ENCODE measurements at regions not wholly inside any gene's neighbourhood (a gene's known extent, or its start where the extent isn't known, plus 50 kb on each side); places are given as distances from the start of the nearest gene placed in this dataset.
"Not testable (repeated sequence)": the region's sequence is repeated elsewhere in the genome, so short reads cannot be mapped to it uniquely, and the experiment has no call there.

DNA sequence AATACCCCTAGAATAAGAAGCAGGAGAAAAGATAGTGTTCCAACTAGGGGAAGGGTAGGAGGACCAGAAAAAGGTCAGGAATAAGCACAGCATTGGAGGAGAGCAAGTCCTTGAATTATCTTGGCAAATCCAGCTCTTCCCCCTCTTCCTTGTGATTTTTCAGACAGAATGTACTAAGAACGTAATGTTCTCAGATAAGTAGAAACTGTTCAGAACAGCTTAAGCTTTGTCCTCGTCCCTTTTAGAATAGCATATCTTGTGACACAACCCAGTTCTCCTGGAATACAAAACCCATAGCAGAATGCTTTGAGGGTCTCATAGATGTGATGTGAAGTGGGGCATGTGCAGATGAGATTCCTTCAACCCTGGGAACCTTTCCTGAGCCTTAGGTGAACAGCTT, 97.4 kb downstream of the EMB start:
- DNase-seq (ENCODE audit: low spot score), result no peak

DNA sequence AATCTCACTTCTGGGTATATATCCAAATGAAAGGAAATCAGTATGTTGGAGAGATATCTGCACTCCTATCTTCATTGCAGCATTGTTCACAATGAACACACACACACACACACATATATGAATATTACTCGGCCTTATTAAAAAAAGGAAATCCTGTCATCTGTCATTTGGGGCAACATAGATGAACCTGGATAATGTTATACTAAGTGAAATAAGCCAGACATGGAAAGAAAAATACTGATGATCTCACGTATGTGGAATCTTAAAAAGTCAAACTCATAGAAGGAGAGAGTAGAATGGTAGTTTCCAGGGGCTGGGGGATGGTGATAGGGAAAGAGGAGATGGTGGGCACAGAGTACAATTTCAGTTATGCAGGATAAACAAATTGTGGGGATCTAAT, 100.3 kb downstream of the EMB start:
- DNase-seq (ENCODE audit: low spot score), result no peak

DNA sequence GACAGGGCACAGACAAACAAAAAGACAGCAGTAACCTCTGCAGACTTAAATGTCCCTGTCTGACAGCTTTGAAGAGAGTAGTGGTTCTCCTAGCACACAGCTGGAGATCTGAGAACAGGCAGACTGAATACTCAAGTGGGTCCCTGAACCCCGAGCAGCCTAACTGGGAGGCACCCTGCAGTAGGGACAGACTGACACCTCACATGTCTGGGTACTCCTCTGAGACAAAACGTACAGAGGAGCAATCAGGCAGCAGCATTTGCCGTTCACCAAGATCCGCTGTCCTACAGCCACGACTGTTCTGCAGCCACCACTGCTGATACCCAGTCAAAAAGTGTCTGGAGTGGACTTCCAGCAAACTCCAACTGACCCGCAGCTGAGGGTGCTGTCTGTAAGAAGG, 110.5 kb downstream of the EMB start:
- DNase-seq (ENCODE audit: low spot score), result not testable (repeated sequence)

DNA sequence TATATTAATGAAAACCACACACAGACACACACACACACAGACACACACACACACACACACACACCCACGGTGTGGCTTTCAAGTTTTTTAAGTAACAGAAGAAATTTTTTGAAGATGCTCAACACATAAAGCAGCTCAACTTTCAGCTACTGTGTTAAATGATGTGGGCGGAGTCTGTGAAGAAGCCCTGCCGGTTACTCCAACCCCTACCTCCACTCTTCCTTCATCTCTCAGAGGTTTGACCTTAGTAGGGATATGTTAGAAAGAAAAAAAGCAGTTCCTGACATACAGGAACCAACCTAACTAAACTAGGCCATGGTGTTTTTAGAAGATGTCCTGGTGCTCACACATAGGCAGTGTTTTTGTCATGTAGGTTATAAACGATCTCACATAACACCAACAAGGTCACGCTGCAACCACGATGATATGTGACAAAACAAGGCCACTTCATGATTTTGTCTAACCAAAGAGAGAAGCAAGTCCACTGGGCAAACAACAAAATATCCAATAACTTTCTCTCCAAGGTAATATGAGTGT, 112.8 kb downstream of the EMB start:
- DNase-seq (ENCODE audit: low spot score), result no peak

DNA sequence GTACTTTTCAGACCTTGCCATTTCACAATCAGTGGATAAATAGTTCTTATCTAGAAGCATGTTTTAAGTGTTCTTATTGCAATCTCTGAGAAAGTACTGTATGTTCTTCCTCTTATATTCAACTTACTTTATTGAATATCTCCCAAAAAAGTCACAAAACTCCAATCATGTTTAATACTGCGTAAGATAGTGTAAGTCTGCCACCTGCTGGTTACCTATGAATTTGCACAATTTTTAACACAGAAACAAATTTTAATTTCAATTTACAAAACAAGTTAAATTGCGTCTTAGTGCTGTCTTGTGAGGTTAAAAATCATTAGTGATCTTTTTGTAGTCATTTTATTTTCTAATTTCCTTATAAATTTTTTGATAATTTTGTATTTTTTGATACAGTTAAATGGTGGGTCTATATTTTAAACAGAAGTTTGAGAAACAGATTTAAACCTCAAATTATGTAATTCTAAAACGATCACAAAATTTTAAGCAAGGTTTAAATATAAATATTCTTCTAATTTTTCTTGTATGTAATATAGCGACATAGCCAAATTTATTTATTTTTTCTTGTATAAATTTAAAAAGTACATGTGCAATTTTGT, 115.8 kb downstream of the EMB start:
- no peak for DNase-seq (ENCODE audit: low spot score)

DNA sequence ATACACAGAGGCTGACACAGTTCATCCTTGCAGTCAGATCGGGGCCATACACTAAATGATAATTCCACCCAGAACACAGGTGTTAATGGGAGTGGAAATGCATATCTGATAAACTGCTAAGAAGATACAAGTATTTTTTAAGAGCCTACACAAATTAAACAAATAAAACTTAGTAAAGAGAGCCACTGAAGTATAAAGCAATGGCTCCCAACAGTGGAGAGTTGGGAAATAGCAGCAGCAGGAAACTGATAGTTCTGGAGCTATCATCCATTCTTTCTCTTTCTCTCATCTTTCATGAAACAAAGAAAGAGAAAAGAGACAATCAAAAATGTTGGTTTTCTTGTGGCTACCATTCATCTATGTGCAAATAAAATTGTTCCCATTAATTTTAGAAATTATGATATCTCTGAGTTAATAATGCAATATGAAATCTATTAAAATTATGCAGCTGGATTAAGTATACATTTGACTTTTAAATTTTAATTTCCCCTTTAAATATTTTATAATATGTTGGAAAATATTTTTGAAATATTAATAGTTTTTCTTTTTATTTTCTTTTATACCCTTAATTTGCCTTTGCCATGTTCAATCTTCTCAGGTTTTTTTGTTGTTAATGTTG, 120.8 kb downstream of the EMB start:
- DNase-seq (ENCODE audit: low spot score), result no peak

DNA sequence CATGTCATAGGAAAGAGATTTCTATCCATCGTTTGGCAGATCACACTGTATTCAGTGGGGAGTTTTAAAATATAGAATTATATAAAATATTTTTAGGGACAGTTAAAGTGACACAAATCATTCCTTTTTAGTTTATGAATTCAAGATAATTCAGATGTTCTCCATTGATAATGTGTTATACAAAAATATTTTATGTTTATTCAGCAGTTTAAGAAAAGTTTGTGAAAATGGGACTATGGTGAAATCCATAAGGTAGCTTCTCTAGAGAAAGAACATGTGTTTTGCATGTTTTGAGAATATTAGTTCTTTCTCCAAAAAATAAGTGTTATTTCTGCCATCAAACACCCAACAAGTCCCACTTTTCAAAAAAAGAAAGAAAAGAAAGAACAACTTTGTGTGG, 122.9 kb downstream of the EMB start:
- DNase-seq (ENCODE audit: low spot score), result no peak

DNA sequence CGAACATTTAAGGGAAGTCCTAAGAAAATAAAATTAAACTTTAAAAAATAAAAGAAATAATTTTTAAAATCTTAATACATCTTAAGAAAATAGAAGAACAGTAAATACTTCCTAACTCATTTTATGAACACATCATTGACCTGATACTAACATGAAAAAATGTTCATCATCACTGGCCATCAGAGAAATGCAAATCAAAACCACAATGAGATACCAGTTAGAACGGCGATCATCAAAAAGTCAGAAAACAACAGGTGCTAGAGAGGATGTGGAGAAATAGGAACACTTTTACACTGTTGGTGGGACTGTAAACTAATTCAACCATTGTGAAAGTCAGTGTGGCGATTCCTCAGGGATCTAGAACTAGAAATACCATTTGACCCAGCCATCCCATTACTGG, 134.6 kb downstream of the EMB start:
- not testable (repeated sequence) for DNase-seq (ENCODE audit: low spot score)

DNA sequence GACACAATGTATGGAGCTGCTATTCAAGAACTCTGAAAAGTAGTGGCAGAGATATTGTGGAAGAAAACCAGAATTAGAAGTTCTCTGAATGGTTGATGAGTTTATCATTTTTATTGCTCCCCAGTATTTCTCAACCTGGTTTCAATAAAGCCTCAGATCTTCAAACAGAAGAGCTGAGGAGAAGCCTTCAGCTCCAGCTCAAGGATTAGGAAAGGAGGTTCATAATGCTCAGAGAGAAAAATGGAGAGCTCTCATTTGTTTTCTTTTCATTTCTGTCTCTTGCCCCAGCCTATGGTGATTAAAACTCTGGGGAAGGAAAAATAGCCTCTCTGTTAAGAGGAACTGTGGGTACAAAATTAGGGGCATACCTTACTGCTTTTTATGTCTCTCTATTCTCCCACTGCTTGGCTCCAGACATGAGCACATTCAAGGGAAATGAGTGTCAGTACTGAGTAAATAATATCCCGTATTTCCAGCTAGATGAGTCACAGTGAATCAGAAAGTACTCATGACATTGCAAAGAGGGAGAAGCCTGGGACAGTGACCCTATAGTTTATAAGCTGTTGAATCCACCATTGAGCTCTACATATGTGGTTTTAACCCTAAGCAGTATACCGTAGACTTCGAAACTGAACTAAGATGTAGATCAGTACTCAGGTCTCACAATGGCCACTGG, 138.1 kb downstream of the EMB start:
- peak; percentile 60 for DNase-seq (ENCODE audit: low spot score)

DNA sequence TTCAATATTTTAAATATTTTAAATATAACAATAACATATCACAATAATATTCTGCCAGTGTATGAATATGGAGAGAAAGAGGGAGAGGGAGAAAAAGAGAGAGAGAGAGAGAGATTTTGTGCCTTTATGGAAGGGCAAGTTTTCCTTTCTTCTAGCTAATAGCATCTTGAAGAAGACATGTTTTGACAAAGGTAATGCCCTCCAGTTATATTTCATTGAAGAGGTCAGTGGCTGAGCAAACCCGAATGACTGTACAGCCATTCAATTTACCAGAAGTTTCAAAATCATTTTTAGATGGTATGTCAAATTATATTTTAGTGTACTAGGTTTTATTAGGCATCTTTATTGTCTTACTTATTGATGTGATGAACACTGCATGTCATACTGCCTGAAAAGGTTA, 139.3 kb downstream of the EMB start:
- DNase-seq (ENCODE audit: low spot score), result no peak

DNA sequence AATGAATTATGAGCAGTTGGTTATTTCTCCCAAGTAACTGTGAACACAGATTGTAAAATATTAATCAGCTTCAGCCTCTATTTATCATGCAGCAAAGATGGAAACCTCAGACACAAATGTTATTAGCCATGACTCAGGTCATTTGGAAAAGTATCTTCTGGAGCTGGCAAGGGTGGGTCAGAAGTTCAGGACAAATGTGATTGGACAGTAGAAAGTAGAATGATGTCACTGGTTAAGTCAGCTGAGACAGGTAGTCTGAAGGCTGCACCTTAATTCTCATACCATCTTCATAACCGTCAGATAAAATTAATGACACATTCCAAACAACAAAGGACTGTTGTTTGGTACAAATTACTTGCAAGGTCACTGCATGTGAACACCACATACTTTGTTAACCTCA, 140.2 kb downstream of the EMB start:
- no peak for DNase-seq (ENCODE audit: low spot score)

DNA sequence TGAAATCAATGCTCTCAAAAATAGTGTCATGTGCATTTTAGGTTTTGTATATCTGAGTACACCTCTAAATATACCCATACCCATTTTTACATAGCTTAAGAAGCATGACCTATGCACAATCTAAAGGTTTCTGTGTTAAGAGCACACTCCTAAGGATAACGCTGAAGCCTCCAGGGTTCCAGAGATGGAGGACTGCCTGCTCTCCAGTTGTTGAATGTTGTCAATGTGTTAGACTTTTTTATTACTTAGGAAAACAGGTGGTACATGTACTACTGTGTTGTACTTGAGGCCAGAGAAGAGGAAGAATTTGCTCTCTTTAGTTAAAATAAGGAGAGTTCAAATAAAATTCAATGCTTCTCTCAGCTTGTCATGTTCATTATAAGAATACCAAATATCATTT, 141.2 kb downstream of the EMB start:
- no peak for DNase-seq (ENCODE audit: low spot score)

DNA sequence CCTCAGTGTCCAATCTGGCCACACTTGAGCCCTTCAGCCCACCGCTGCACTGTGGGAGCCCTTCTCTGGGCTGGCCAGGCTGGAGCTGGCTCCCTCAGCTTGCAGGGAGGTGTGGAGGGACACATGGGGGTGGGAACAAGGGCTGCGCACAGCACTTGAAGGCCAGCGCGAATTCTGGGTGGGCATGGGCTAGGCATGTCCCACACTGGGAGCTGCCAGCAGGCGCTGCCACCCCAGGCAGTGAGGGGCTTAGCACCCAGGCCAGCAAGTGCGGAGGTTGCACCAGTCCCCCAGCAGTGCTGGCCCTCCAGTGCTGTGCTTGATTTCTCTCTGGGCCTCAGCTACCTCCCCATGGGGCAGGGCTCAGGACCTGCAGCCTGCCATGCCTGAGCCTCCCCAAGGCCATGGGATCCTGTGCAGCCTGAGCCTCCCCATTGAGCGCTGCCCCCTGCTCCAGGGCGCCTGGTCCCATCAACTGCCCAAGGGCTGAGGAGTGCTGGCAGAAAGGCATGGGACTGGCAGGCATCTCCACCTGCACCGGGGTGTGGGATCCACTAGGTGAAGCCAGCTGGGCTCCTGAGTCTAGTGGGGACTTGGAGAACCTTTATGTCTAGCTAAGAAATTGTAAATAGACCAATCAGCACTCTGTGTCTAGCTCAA, 148.2 kb downstream of the EMB start:
- DNase-seq (ENCODE audit: low spot score), result no peak

DNA sequence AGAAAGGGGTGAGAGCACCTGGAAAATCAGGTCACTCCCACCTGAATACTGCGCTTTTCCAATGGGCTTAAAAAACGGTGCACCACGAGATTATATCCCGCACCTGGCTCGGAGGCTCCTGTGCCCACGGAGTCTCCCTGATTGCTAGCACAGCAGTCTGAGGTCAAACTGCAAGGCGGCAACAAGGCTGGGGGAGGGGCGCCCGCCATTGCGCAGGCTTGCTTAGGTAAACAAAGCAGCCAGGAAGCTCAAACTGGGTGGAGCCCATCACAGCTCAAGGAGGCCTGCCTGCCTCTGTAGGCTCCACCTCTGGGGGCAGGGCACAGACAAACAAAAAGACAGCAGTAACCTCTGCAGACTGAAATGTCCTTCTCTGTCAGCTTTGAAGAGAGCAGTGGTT, 160.6 kb downstream of the EMB start:
- not testable (repeated sequence) for DNase-seq (ENCODE audit: low spot score)

All from hepatic stellate cell (primary cell).